Keratinocyte (primary cell): ENCODE measurements at regions not wholly inside any gene's neighbourhood (a gene's known extent, or its start where the extent isn't known, plus 50 kb on each side); places are given as distances from the start of the nearest gene placed in this dataset.

Source experiments
- DNase-seq: peaks from one replicate; pipeline ENCODE4 v3.0.0-alpha.2; 2011; ENCODE audit warnings: low read depth, missing footprints, low spot score
- FAIRE-seq: peaks from 2 replicates; lab custom pipeline; 2011; peaks lifted over from hg19 to GRCh38; lab: Jason Lieb, UNC
- H2AFZ ChIP-seq: 2 replicates; pipeline ENCODE4 v1.6.0; 2012; ENCODE audit warnings: low read length, control low read depth, inconsistent platforms; ENCODE audit not compliant: control insufficient read depth
- H3K27ac ChIP-seq: 2 replicates; pipeline ENCODE4 v1.5.1; 2011; ENCODE audit warnings: low read length; ENCODE audit not compliant: control insufficient read depth, insufficient read depth
- H3K27me3 ChIP-seq: 3 replicates; pipeline ENCODE4 v1.6.0; 2011; ENCODE audit warnings: low read length; ENCODE audit not compliant: control insufficient read depth, insufficient read depth; ENCODE audit errors: extremely low read depth
- H3K36me3 ChIP-seq, 2 experiments: 2 replicates in 1 of 2; 3 replicates in 1 of 2; pipeline ENCODE4 v1.5.1; 2011; ENCODE audit warnings: low read length in 2 of 2, mild to moderate bottlenecking in 1 of 2; ENCODE audit not compliant: control insufficient read depth in 2 of 2, insufficient read depth in 2 of 2; ENCODE audit errors: extremely low read depth in 1 of 2
- H3K4me1 ChIP-seq: 3 replicates; pipeline ENCODE4 v1.5.1; 2011; ENCODE audit warnings: low read length; ENCODE audit not compliant: control insufficient read depth, insufficient read depth; ENCODE audit errors: extremely low read depth
- H3K4me2 ChIP-seq: 3 replicates; pipeline ENCODE4 v1.6.0; 2011; ENCODE audit warnings: low read depth, low read length; ENCODE audit not compliant: control insufficient read depth, insufficient read depth; ENCODE audit errors: extremely low read depth
- H3K4me3 ChIP-seq, 3 experiments: fragments of 200-600 bp in 1 of 3; sonication (generic) in 1 of 3; 2 replicates in 2 of 3; 3 replicates in 1 of 3; pipeline ENCODE4 v1.5.1; 2011 to 2016; ENCODE audit warnings: low read length in 3 of 3, mild to moderate bottlenecking in 3 of 3, control low read depth in 2 of 3, inconsistent platforms in 1 of 3, low read depth in 1 of 3, mixed read lengths in 1 of 3, mixed run types in 1 of 3, moderate library complexity in 1 of 3; ENCODE audit not compliant: control insufficient read depth in 2 of 3, insufficient read depth in 2 of 3; ENCODE audit errors: extremely low read depth in 1 of 3
- H3K79me2 ChIP-seq: 2 replicates; pipeline ENCODE4 v1.6.0; 2012; ENCODE audit warnings: low read length; ENCODE audit not compliant: control insufficient read depth, insufficient read depth
- H3K9ac ChIP-seq: 3 replicates; pipeline ENCODE4 v1.6.0; 2011; ENCODE audit warnings: low read length; ENCODE audit not compliant: control insufficient read depth, insufficient read depth; ENCODE audit errors: extremely low read depth
- H3K9me1 ChIP-seq: 3 replicates; pipeline ENCODE4 v1.6.0; 2011; ENCODE audit warnings: low read length; ENCODE audit not compliant: control insufficient read depth, insufficient read depth; ENCODE audit errors: extremely low read depth
- H3K9me3 ChIP-seq: 2 replicates; pipeline ENCODE4 v1.5.1; 2012; ENCODE audit warnings: low read depth, low read length; ENCODE audit not compliant: control insufficient read depth
- H4K20me1 ChIP-seq: 3 replicates; pipeline ENCODE4 v1.6.0; 2011; ENCODE audit warnings: low read length; ENCODE audit not compliant: control insufficient read depth, insufficient read depth; ENCODE audit errors: extremely low read depth
- CTCF ChIP-seq, 3 experiments: IDR thresholded peaks in 1 of 3; conservative IDR thresholded peaks in 1 of 3; optimal IDR thresholded peaks in 1 of 3; 2 replicates in 2 of 3; 3 replicates in 1 of 3; pipeline versions ENCODE3 to v1.5.1; 2011; ENCODE audit warnings: low read length in 3 of 3, mild to moderate bottlenecking in 3 of 3, moderate library complexity in 2 of 3, control low read depth in 1 of 3, inconsistent platforms in 1 of 3; ENCODE audit not compliant: insufficient read depth in 2 of 3; ENCODE audit errors: extremely low read depth in 1 of 3
- EZH2 ChIP-seq: IDR thresholded peaks from one replicate; pipeline ENCODE4 v1.6.1; 2012; ENCODE audit warnings: inconsistent platforms, mild to moderate bottlenecking, low read length, moderate library complexity
- dilution Hi-C: fragments of 300-500 bp; cut with MboI; formaldehyde crosslinking; loops from one replicate; pipeline ENCODE4 v1.7.0; 2020; ENCODE audit warnings: low sequenced_read_pairs; ENCODE audit not compliant: extremely low pct_ligation_motif_present

DNA sequence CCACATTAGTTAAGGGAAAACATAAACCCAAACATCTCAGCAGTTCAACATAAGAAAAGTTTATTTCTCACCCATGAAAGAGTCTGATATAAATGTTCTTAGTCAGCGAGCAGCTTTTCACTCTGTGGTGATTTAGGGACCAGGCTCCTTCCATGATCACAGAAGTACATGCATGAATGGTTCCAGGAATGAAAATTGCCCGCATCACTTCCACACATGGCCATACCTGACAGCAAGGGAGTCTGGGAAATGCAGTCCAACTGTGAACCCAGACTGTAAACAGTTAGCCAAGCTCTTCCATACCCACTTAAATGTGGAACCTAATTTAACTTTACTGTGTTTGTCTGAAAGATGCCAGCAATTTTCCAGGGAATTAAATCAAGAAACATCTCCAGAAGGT, 353.9 kb downstream of the HACE1 start:
- FAIRE-seq (no peak), DNase-seq (no peak)
- Histone ChIP-seq H3K9ac (no peak overlapping the region), H3K4me3 (no peak overlapping the region), H3K27me3 (no peaks in the 10 kb centered on the region), H3K9me3 (no peaks in the 10 kb centered on the region), H3K27ac (no peak overlapping the region), H3K4me1 (no peaks in the 10 kb centered on the region), H3K4me2 (no peak overlapping the region), H3K79me2 (no peaks in the 10 kb centered on the region), H4K20me1 (no peaks in the 10 kb centered on the region), H2AFZ (no peak overlapping the region), H3K9me1 (no peaks in the 10 kb centered on the region), H3K36me3 (no peaks in the 10 kb centered on the region)
- TF ChIP-seq CTCF (optimal IDR thresholded peaks at IDR 0.05 in 1 of 3, IDR thresholded peaks at IDR 0.05 in 1 of 3, conservative IDR thresholded peaks at IDR 0.05 in 1 of 3; ENCODE audit: extremely low read depth in 1 of 3, insufficient read depth in 2 of 3, low read length in 3 of 3) (no peak), EZH2 (no peak)
- dilution Hi-C loops, result no loop called here

DNA sequence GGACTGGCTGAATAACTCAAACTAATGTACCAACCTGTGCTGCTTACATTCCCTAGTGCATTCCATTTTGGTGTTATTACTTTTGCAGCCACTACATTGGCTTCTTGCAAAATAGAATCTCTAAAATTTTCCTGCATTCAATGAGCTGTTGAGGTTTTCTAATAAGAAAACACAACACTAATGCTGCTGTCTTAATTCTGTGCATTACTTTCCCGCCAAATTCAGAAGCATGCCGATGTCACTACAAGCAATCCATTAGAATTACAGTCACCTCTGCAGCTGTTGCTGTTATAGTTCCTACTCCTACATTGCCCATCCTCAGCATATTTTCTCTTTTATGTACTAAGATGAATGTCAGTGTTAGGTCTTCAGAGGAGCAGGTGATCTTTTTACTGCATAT, 359.5 kb downstream of the HACE1 start:
- Histone ChIP-seq H3K9me1 (no peaks in the 10 kb centered on the region), H4K20me1 (no peaks in the 10 kb centered on the region), H3K9me3 (no peaks in the 10 kb centered on the region), H3K4me2 (no peak overlapping the region), H3K27ac (no peak overlapping the region), H3K4me3 (no peak overlapping the region), H3K9ac (no peak overlapping the region), H3K4me1 (no peaks in the 10 kb centered on the region), H3K79me2 (no peaks in the 10 kb centered on the region), H2AFZ (no peak overlapping the region), H3K36me3 (no peaks in the 10 kb centered on the region), H3K27me3 (no peaks in the 10 kb centered on the region)
- dilution Hi-C loops, result no loop called here
- FAIRE-seq, result no peak
- TF ChIP-seq CTCF (optimal IDR thresholded peaks at IDR 0.05 in 1 of 3, IDR thresholded peaks at IDR 0.05 in 1 of 3, conservative IDR thresholded peaks at IDR 0.05 in 1 of 3; ENCODE audit: extremely low read depth in 1 of 3, insufficient read depth in 2 of 3, low read length in 3 of 3) (no peak), EZH2 (no peak)
- no peak for DNase-seq
